ENCODE measurements at regions not wholly inside any gene's neighbourhood (a gene's known extent, or its start where the extent isn't known, plus 50 kb on each side); places are given as distances from the start of the nearest gene placed in this dataset.

DNA sequence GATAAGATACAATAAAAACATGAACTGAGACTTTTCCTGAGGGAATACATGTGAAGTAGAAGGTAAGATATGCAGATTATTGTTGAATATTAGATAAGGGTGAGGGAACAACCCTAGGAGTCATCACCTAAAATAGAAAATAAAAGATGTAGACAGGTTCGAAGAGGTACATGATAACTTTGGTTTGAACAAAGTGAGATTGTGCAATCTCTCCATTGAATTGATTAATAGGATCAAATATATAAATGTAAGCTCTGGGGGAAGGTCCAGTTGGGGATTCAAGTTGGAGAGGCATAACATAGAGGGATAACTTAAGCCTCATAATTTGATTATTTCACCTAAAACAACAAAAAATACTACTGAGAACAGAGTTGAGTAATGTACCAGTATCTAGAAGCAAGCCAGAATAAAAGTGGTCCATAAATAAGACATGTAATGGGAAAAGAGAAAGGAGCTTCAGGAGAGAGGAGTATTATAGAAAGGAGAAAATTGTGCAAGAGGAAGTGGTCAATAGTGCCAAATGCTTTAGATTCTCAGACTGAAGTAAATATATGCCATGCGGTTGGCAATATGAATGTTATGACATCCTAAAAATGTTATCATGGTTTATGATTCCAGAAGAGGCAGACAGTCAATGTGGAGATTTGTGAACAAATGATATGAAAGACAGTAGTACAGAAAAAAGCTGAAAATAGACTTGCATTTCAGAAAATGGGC, 282.3 kb upstream of the CHRM2 start:
- intact Hi-C loops (cut with micrococcal nuclease; ENCODE audit: unreplicated experiment): no loop called here
- no TSS peak for BruUV-seq (replicated peaks)
- TF ChIP-seq, protein P1, sequence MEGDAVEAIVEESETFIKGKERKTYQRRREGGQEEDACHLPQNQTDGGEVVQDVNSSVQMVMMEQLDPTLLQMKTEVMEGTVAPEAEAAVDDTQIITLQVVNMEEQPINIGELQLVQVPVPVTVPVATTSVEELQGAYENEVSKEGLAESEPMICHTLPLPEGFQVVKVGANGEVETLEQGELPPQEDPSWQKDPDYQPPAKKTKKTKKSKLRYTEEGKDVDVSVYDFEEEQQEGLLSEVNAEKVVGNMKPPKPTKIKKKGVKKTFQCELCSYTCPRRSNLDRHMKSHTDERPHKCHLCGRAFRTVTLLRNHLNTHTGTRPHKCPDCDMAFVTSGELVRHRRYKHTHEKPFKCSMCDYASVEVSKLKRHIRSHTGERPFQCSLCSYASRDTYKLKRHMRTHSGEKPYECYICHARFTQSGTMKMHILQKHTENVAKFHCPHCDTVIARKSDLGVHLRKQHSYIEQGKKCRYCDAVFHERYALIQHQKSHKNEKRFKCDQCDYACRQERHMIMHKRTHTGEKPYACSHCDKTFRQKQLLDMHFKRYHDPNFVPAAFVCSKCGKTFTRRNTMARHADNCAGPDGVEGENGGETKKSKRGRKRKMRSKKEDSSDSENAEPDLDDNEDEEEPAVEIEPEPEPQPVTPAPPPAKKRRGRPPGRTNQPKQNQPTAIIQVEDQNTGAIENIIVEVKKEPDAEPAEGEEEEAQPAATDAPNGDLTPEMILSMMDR (IDR thresholded peaks at IDR 0.05; ENCODE audit: unreplicated experiment): no peak
- Mint-ChIP-seq H3K4me3 (ENCODE audit: low read depth, unreplicated experiment) (no peak overlapping the region), H3K36me3 (ENCODE audit: insufficient read depth, unreplicated experiment) (no peaks in the 10 kb centered on the region), H3K4me1 (ENCODE audit: low read depth, unreplicated experiment) (no peaks in the 10 kb centered on the region), H3K9me3 (ENCODE audit: low read depth, unreplicated experiment) (peaks cover 9% of the 10 kb centered on the region), H3K27me3 (ENCODE audit: unreplicated experiment) (no peaks in the 10 kb centered on the region), H3K27ac (ENCODE audit: unreplicated experiment) (no peak overlapping the region)
- CTCF ChIA-PET: no interaction called here
- no peak for DNase-seq

DNA sequence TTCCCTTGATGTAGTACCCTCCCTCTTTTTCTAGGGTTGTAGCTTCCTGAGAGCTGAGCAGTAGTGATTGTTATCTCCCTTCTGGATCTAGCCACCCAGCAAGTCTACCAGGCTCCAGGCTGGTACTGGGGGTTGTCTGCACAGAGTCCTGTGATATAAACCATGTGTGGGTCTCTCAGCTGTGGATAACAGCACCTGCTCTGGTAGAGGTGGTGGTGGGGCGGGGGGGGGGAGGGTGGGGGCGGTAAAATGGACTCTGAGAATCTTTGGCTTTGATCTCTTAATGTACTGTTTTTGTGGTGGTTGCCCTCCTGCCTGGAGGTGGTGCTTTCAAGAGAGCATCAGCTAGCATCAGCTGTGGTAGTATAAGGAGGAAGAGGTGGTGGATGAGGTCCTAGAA, 302.0 kb upstream of the CHRM2 start:
- DNase-seq: no peak
- no TSS peak for BruUV-seq (replicated peaks)
- H3K27ac Mint-ChIP-seq (ENCODE audit: unreplicated experiment): no peak overlapping the region
- no peaks in the 10 kb centered on the region for H3K36me3 Mint-ChIP-seq (ENCODE audit: insufficient read depth, unreplicated experiment)
- CTCF ChIA-PET: no interaction called here
- H3K4me3 Mint-ChIP-seq (ENCODE audit: low read depth, unreplicated experiment): no peak overlapping the region
- H3K4me1 Mint-ChIP-seq (ENCODE audit: low read depth, unreplicated experiment): no peaks in the 10 kb centered on the region
- TF ChIP-seq, protein P1 (IDR thresholded peaks at IDR 0.05; ENCODE audit: unreplicated experiment): no peak
- H3K9me3 Mint-ChIP-seq (ENCODE audit: low read depth, unreplicated experiment): peaks cover 23% of the 10 kb centered on the region
- intact Hi-C loops (cut with micrococcal nuclease; ENCODE audit: unreplicated experiment): no loop called here
- H3K27me3 Mint-ChIP-seq (ENCODE audit: unreplicated experiment): no peaks in the 10 kb centered on the region

DNA sequence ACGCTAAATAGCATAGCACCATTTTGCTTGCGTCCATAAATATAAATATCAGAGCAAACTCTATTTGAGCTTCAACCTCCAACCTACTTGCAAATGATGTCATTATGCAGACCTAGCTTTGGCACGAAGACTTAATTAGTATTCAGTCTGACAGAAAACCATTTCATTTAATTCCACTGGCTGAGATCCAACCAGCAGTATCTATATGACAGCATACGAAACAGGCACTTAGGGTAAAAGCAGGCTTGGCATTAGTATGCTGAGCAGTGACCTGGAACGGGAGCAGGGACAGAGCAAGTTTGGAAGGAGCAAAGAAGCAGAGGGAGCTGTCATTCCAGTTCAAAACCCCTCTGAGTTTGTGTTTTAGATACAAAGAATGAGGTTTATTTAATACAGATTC, 312.5 kb upstream of the CHRM2 start:
- BruUV-seq (replicated peaks): no TSS peak
- H3K9me3 Mint-ChIP-seq (ENCODE audit: low read depth, unreplicated experiment): peaks cover 17% of the 10 kb centered on the region
- H3K4me1 Mint-ChIP-seq (ENCODE audit: low read depth, unreplicated experiment): no peaks in the 10 kb centered on the region
- no peak for DNase-seq
- TF ChIP-seq, protein P1 (IDR thresholded peaks at IDR 0.05; ENCODE audit: unreplicated experiment): no peak
- intact Hi-C loops (cut with micrococcal nuclease; ENCODE audit: unreplicated experiment): no loop called here
- H3K27ac Mint-ChIP-seq (ENCODE audit: unreplicated experiment): no peak overlapping the region
- H3K4me3 Mint-ChIP-seq (ENCODE audit: low read depth, unreplicated experiment): no peak overlapping the region
- no peaks in the 10 kb centered on the region for H3K27me3 Mint-ChIP-seq (ENCODE audit: unreplicated experiment)
- CTCF ChIA-PET: no interaction called here
- H3K36me3 Mint-ChIP-seq (ENCODE audit: insufficient read depth, unreplicated experiment): no peaks in the 10 kb centered on the region

DNA sequence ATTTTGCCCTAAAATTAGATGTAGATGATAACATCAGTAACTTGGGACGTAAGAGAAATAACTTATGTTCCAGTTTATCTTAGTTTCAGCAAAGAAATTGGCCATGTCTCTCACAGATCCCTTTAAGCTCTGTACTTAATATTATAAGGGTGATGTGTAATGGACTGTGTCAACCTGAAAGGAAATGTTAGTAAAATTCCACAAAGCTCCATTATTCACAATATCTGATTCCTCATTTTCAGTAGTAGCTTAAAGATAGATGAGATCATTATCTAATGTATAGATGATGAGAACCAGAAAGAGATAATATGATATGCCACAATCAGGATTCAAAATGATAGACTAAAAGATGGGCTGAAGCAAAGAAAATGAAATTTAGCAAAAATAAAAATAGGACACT, 316.8 kb upstream of the CHRM2 start:
- TF ChIP-seq, protein P1 (IDR thresholded peaks at IDR 0.05; ENCODE audit: unreplicated experiment): no peak
- DNase-seq: no peak
- H3K9me3 Mint-ChIP-seq (ENCODE audit: low read depth, unreplicated experiment): peaks cover 11% of the 10 kb centered on the region
- H3K4me3 Mint-ChIP-seq (ENCODE audit: low read depth, unreplicated experiment): no peak overlapping the region
- BruUV-seq (replicated peaks): no TSS peak
- no peaks in the 10 kb centered on the region for H3K27me3 Mint-ChIP-seq (ENCODE audit: unreplicated experiment)
- H3K27ac Mint-ChIP-seq (ENCODE audit: unreplicated experiment): no peak overlapping the region
- CTCF ChIA-PET: no interaction called here
- no peaks in the 10 kb centered on the region for H3K4me1 Mint-ChIP-seq (ENCODE audit: low read depth, unreplicated experiment)
- intact Hi-C loops (cut with micrococcal nuclease; ENCODE audit: unreplicated experiment): no loop called here
- H3K36me3 Mint-ChIP-seq (ENCODE audit: insufficient read depth, unreplicated experiment): no peaks in the 10 kb centered on the region
